Islet precursor cell (in vitro differentiated cells): ENCODE measurements at regions not wholly inside any gene's neighbourhood (a gene's known extent, or its start where the extent isn't known, plus 50 kb on each side); places are given as distances from the start of the nearest gene placed in this dataset.
"Not testable (repeated sequence)": the region's sequence is repeated elsewhere in the genome, so short reads cannot be mapped to it uniquely, and the experiment has no call there.

Experiments
- DNase-seq: peaks from one replicate; pipeline ENCODE4 v3.0.0-alpha.2; 2018

DNA sequence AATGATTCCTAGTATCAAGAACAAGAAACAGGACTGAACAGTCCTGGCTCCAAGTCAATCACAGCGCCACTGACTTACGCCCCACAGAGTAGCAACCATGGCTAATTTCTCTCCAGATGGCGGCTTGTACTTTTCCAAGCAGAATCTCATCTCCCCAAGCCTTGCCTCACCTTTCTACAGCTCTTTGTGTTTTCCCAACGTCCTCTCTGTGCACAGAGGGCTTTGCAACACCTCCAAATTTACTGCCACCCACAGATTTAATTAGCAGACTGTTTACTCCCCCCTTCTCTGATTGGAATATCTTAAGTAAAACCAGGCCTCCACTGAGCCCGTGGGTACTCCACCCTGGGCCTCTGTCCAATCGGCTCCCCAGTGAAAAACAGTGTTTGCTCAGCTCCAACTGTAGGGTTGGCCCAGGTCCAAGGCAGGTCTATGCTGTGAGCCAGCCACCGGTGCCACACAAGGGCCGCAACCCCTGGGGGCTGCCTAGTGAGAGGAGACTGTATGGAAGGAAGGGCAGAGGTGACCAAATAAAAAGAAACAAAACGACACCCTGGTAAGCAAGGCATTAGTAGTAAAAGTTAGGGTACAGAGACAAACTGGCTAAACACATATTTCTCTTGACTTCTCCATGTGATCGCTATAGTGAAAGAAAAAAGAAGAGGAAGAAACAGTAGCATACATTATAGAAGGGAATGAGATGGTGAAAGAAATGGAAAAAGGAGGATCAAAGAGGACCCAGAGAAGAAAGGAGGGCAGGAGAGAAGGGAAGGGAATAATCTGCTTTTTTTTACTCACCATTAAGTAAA lies 128.4 kb upstream of the SOD1 start:
- no peak for DNase-seq

DNA sequence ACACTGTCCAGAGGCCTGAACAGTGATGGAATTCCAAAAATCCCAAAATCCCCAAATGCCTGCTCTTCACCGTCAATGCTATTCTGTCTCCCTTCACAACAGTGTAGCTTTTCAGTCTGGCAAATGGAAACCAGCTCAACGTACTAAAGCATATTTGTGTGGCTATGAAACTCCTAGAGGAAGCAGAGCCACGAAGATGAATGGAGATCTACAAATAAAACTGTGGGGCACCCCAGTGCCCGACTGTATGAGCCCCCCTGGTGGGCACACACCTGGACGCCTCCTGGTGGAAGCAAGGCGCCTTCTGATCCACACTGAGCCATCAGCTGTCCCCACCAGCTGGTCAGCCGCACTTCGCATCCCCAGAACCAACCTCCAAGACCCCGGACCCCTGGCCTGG lies 129.1 kb upstream of the SOD1 start:
- no peak for DNase-seq

- DNase-seq, result no peak
Measured at GRCh38 chr21:31529406-31529805, 130.1 kb upstream of the SOD1 start.

DNA sequence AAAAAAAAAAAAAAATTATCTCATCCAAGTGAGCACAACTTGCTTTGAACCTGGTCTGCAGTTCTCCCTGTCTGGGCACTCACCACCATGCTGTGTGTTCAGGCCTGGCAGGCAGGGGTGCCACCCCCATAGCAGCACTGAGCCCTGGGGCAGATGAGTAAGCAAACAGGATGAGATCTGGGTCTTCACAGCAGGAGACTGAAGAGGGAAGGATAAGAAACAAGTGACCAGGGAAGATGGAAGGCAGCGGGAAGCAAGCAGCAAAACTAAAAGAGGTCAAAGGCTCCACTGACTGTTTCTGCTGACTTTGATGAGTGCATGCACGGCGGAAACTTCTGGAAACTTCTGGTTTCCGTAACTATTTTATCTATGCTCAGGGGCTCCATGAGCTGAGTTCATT lies 133.5 kb upstream of the SOD1 start:
- peak; percentile 80 for DNase-seq

GRCh38 chr21:31524140-31524539 lies 135.4 kb upstream of the SOD1 start:
- DNase-seq, result peak; percentile 69

GRCh38 chr21:31521515-31521914 lies 138.0 kb upstream of the SOD1 start:
- DNase-seq, result no peak

DNA sequence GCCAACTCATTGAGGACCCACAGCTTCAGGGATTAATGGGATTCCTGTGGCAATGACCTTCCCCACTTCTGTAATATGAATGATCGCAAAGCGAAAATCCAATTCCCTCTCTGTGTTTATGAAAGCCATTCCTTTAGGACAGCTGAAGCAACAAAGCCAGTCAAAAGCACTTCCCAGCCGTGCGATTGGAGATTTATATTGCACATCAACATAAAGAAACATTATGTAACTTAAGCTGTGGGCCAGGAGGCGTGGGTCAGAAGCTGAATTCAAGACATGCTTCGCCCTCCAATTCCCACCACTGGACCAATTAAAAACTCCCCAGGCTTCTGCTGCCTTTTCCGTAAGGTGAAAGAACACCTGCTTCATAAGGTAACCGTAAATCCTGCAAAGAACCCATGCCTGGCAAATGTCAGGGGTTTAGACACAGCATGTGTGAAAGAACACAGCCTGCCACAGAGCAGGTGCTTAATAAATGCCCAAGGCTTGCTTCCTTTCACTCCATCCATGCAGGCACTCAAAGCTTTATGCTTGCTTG lies 138.9 kb upstream of the SOD1 start:
- DNase-seq, result no peak

GRCh38 chr21:31518580-31518979 lies 140.9 kb upstream of the SOD1 start:
- DNase-seq, result no peak

- DNase-seq, result no peak
Measured at GRCh38 chr21:31517664-31518414, 141.7 kb upstream of the SOD1 start.

DNA sequence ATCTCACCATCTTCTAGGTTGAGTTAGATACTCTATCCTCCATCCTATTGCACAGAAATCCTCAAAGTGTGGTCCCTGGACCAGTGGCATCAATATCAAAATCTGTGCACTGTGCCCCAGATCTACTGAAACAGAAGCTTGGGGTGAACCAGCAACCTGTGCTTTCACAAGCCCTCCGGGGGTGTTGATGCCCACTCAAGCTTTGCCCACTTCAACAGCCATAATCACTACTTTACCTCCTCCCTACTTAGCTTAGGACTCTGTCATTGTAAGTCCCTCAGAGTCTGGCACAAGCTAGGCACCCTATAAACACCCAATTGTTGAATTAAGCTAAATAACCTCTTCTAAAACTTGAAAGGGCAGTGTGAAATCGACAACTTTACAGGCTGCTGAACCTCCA lies 144.2 kb upstream of the SOD1 start:
- DNase-seq, result no peak

- DNase-seq, result peak; percentile 94
Measured at GRCh38 chr21:31514598-31514997, 144.9 kb upstream of the SOD1 start.

- DNase-seq, result not testable (repeated sequence)
Measured at GRCh38 chr21:31513541-31513940, 146.0 kb upstream of the SOD1 start.

- not testable (repeated sequence) for DNase-seq
Measured at GRCh38 chr21:31511999-31512398, 147.5 kb upstream of the SOD1 start.

DNA sequence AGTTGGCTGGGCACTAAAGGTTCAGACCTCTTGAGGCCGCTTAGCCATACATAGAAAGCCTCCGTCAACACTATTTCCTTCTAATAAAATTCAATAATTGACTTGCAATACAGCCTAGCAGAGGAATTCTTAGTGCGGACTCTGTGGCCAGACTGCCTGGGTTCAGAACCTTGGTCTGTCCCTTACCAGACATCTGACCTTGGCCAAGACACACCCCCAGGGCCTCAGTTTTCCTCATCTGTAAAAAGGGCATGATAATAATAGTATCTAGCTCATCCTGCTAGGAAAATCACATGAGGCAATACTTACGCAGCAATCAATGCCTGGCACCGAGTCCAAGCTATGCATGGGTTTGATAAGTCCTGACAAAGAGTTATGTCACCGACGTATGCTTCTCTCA lies 148.2 kb upstream of the SOD1 start:
- DNase-seq, result no peak

- peak; percentile 94 for DNase-seq
Measured at GRCh38 chr21:31509194-31510017, 150.1 kb upstream of the SOD1 start.

GRCh38 chr21:31505975-31506374 lies 153.5 kb upstream of the SOD1 start:
- DNase-seq, result no peak

DNA sequence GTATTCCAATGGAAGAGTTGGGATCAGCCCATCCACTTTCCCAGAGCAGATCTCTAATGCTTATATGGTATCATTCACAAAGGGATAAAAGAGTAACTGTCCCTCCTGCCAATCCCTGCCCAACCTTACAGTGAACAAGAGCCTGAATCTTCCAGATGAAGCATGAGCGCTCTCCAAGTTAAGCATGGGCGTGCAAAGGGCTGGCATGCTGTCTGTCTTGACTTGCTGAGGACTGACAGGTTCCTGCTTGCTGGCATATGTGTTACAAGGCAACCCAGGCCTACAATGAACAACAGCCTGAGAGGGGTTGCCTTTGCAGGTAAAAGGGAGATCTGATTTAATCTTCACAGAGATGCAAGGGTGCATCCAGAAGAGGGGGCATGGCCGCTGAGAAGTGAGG lies 155.6 kb upstream of the SOD1 start:
- no peak for DNase-seq

DNA sequence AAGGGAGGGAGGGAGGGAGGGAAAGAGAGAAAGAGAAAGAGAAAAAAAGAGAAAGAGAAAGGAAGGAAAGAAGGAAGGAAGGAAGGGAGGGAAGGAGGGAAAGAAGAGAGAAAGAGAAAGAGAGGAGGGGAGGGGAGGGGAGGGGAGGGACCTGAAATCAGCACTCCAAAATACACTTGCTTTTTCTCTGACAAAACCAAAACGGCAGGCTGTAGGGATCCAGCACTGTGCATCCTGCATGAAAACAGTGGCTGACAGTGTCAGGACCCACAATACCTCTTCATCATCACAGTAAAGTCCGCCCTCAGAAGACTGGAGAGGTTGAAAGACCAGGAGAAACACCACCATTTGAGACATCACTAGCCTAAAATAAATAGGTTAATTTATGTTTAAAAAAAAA lies 156.0 kb upstream of the SOD1 start:
- no peak for DNase-seq

DNA sequence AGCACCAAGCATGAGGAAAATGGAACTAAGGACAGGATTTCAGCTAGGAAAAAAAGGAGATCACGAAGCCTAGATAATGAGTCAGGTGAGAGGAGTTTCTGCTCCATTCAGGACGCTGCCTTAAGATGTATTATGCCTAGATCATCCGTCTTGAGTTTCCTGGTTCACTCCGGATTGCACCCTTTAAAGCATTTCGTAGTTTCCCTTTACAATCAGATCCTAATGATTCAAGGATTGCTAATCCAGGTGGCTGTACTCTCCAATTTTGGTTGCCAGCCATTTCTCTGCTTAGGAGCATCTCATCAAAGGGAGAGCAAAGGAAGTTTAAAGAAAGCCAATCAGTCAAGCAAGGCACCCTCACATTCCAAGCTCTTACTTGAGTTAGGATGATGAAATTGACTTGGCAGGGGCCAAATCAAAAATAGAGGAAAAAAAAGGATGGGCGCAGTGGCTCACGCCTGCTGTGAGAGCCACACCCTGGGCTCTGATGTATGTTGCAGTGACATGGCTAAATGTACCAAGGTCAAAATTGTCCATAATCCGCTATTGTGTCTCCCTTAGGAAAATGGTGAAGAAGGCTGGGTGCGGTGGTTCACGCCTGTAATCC lies 156.9 kb upstream of the SOD1 start:
- DNase-seq, result no peak

DNA sequence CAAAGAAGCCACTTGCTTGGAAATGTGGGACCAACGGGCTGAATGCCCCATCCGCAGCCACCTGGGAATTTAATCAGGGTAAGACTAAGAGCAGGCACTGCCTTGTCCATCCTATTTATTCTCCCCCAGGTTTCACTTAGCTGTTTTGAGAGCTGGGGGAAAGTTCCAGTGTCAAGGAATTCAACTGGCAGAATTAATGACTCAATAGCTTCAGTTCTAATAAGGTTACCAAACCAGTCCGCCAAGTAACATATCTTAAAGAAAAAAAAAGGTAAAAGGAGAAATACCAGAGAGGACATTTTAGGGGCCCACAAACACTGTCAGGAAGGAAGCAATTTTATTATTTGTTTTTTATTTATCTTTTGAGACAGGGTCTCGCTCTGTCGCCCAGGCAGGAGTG lies 157.6 kb upstream of the SOD1 start:
- DNase-seq, result no peak

GRCh38 chr21:31500982-31501381 lies 156.9 kb upstream of the TIAM1 start:
- no peak for DNase-seq

- no peak for DNase-seq
Measured at GRCh38 chr21:31500071-31500470, 156.0 kb upstream of the TIAM1 start.

- no peak for DNase-seq
Measured at GRCh38 chr21:31498985-31499384, 154.9 kb upstream of the TIAM1 start.
